GM18526 (cell line): ENCODE measurements at regions not wholly inside any gene's neighbourhood (a gene's known extent, or its start where the extent isn't known, plus 50 kb on each side); places are given as distances from the start of the nearest gene placed in this dataset.

Source experiments
- POLR2A ChIP-seq: IDR thresholded peaks from 3 replicates; pipeline ENCODE4 v1.6.1; 2011; ENCODE audit not compliant: insufficient read length; ENCODE audit errors: extremely low read depth

DNA sequence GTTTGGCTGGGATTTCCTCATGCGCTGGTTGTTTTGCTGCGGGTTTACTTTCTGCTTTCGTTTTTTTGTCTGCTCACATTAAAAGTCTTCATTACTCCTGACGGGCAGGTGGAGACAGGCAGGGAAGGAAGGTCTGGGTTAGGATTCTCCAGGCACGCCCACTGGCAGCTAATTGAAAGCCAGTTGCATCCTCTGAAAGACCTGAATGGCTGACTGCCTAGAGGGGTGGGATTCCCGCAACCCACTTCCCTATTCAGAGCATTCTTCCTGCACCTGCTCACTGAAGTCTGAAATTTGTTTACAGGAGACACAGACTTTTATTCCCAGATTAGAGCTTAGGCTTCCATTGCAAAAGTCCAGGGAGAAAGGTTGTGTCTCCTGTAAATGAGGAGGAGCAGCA lies 172.0 kb downstream of the UQCRFS1 start:
- no peak for TF ChIP-seq POLR2A

DNA sequence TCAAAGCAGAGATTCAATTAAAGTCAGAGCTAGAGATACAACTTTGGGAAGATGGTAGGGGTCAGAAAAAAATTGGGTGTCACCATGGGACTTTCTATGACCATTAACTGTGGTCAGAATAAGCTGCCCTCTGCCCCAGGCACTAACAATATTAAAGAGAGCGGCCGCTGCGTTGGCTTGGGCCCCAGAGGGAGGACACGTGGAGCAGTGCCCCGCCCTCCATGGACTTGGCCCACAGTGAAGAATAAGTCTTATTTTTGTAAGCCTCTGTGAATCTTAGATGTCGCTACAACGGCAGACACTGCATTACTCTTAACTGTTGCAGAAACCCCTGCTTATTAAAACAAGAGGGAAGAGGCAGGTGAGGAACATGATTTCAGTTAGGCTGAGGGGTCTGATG lies 172.7 kb downstream of the UQCRFS1 start:
- no peak for TF ChIP-seq POLR2A

DNA sequence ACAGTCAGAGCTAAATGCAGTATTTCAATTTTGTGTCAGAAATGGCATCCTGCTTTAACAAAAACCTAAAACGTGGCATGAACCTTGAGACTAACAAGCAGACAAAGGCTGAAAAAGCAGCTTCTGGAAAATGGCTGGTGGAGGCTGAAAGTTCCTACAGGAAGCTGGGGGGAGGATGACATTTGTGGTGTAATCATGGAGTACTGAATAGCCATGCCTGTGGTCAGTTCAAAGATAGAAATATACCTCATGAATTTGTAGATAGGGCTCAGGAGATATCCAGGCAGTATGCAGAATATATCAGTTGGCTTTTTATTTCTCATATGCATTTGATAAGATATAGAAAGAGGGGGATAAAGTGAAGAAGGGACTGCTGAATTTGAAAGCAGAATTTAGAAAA lies 181.7 kb downstream of the UQCRFS1 start:
- no peak for TF ChIP-seq POLR2A

DNA sequence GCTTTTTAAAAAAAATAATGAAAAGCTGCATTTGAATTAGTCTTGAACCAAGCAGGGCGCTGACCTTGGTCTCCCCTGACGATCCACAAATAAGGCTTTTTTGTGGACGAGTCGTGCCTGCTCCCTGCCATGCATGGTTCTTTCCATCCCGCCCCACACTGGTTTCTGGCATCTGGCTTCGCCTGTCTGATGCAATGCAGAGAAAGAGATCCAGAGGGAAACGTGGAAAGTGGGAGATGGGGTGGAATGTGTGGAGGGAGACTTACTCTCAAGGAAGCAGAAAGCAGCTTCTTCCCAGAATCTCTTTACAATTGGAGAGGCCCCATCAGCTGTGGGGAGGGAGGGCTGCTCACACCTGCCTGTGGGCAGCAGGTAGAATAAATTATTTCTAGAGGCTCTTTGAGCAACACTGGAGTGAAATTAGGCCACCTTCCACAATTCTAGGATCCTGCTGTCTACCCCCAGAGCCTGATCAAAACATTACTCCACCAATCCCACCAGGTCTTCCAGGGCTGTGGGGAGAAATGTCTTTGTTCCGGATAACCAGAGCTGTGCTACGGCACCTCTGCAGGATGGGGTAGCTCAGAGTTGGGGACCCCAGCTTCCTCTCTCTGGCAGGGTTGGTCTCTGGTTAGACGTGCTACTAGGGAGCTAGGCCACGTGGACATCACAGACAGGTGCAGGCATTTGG lies 183.5 kb downstream of the UQCRFS1 start:
- no peak for TF ChIP-seq POLR2A

DNA sequence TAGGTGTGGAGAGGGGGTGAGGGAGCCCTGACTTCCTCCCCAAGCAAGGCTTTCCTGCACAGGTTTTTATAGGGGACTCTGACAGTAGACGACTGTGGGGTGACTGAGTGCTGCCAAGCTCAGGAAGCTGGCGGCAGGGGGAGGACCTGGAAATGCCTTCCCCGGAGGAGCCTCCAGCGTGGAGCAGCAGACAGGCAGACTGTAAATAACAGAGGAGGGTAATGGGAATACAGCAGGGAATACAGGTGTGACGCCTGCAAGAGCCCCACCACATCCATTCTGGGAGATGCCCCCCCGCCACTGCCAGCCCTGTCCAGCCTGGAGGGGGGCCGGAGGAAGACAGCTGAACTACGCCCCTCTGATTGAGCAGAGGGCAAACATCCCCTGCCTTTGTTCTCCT lies 190.4 kb downstream of the UQCRFS1 start:
- no peak for TF ChIP-seq POLR2A

DNA sequence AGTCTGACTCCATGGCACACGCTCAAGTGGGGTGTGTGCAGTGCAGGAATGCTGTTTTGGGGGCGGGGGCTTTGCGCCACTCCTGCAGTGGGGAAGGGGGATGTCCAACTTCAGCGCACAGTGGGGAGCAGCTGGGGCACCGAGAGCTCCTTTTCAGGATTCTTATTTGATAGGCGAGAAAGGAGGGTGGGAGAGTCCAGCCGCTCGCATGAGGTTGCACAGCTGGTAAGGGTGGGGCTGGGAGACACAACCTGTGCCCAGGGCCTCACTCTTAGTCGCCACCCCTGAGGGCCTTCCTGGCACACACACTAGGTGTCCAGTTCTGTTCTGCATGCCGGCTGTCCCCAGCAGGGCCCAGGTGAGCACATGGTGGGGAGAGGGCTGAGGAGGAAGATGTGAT lies 190.8 kb downstream of the UQCRFS1 start:
- no peak for TF ChIP-seq POLR2A

DNA sequence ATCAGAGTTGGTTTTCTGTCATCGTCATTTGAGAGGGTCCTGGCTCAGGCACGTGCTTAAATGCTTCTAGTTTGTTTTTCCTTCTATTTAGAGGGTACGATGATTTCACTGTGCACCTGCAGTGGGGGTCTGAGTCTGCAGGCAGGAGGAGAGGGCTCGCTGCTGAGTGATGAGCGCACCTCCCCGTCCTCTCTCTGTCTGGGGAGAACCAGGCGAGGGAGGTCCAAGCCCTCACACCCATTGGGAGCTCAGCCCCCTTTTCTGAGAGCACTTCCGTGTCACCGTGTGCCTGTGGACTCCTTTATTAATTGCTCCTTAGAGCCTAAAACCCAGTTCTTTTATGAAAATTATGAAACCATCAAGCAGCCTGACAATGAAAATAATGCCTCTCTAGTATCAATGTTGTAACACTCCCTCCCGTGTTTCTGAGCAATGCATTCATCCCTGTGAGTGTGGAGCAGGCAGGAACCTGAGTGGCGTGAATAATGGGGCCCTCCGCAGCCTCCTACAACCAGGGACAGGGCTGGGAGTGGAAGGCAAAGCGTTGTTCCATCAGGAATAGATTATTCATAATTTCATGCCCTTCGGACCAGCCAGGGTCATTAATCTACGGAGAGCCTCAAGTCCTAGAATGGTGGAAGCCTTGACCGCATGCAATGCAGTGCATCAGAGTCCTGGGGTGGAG lies 191.6 kb downstream of the UQCRFS1 start:
- no peak for TF ChIP-seq POLR2A

DNA sequence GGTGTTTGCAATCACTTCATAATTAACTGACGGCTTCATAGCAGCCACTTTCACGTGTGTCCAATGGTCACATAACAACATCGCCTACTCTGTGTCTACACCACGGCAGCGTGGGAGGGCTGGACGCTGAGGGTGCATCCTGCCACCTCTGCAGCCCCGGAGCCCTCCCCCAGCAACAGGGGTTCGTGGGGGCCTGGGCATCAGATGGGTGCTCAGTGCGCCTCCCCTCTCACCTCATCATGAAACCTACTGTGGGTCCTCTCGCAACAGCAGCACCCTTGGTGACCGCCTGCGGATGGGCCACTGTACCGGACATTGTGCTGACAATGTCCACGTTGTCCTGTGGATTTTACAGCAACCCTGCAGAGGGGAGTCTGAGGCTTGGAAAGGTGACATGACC lies 193.5 kb downstream of the UQCRFS1 start:
- no peak for TF ChIP-seq POLR2A

DNA sequence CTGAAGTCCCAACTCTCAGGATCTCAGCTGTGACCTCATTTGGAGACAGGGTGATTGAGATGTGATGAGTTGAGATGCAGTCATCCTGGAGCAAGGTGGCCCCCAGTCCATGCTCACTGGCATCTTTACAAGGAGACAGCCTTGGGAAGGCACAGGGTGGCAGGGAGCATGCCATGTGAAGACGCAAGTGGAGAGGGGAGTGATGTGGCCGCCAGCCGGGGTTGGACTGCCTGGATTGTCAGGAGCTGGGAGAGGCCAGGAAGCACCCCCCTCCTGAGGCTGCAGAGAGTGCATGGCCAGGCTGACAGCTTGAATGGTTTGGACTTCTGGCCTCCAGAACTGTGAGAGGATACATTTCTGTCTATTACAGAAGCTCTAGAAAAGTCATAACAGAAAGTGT lies 194.4 kb downstream of the UQCRFS1 start:
- no peak for TF ChIP-seq POLR2A

DNA sequence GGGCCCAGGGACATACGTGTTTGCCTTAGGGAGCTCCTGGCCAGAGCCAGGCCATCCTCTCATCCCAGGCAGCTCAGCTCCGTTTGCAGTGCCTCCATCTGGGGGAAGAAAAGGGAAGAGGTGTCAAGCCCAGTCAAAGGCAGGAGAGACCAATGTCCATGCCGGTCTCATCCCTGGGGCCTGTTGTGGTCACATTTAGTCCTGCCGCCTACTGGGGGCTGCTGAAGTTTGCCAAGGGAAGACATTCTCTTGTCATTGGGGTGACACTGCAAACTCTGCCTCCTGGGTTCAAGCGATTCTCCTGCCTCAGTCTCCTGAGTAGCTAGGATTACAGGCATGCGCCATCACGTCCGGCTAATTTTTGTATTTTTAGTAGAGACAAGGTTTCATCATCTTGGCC lies 195.2 kb downstream of the UQCRFS1 start:
- no peak for TF ChIP-seq POLR2A

DNA sequence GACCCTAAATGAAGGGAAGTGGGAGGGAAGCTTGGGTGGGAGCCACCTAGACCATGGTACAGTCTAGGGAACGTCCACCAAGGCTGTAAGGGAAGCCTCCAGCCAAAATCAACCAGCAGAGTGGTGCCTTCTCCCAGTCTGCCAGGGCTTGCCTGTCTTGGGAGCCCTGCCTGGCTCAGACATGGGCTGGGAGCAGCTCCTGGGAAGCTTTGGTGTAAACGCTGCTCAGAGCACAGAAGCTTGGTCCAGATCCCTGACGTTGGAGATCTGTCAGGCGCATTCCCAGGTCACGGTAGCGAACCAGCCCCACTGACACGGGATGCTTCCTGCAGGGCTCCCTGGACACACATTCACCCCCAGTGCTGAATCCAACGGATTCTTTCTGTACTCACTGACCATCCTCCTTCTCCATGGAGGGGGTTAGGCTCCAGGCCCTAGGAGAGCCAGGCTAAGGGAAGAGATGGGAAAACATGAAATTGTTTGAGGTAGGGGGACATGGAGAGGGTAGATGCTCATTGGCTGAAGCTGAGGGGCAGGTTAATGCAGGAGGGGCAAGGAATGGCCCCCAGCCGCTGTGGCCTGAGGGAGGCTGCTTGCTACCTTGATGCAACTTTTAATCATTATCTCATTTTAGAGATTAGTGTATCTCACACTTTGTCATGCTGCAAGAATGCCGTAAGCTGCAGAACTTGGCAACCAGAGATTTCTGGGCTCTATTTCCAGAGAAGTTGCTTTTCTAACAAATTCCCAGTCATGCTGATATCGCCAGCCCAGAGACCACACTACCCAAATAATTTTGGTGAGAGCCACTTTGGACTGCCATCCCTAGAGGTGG lies 195.8 kb downstream of the UQCRFS1 start:
- TF ChIP-seq POLR2A, result no peak

DNA sequence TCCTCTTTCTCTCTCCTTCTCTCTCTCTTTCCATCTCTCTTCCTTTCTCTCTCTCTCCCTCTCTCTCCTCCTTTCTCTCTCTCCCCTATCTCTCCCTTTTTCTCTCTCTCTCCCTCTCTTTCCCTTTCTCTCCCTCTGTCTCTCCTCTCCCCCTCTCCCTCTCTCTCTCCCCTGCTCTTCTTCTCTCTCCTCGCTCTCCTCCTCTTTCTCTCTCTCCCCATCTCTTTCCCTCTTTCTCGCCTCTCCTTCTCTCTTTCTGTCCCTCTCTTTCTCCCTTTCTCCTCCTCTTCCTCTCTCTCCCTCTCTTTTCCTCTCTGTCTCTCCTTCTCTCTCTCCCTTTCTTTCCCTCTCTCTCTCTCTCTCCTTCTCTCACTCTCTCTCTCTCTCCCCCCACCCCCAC lies 196.6 kb downstream of the UQCRFS1 start:
- no peak for TF ChIP-seq POLR2A

DNA sequence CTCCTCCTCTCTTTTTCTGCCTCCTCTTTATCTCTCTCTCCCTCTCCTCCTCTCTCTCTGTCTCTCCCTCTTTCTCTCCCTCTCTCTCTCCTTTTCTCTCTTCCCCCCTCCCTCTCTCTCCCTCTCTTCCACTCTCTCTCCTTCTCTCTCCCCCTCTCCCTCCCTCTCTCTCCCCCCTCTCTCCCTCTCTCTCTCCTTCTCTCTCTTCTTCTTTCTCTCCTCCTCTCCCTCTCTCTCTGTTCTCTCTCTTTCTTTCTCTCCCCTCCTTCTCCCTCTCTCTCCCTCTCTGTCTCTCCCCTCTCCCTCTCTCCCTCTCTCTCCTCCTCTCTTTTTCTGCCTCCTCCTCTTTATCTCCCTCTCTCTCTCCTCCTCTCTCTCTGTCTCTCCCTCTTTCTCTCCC lies 197.4 kb downstream of the UQCRFS1 start:
- no peak for TF ChIP-seq POLR2A

DNA sequence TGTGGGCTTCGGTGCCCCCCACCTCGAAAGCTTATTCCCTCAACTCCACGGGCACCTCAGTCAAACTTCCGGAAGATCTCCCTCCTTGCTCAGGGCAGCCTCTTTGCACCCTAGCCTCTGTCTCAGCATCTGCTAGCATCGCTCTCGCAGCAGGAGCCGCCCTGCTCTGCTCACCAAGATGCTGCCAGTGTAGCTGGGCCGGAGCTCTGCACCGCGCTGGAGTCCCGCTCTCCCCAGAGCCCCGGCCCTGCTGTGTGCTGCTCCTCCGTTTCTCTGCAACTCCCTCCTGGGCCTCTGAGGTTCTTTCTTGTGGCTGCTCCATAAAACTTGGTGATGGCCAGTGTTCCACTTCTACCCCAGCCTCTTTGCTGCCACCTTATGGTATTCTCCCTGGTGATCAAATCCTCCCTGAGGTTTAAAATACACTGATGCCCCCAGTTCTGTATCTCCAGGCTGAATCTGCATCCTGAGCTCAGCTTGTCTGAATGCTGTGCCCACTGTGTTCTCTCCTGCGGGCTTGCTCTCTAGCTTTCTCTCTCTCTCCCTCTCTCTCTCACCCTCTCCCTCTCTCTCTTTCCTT lies 198.0 kb downstream of the UQCRFS1 start:
- no peak for TF ChIP-seq POLR2A

DNA sequence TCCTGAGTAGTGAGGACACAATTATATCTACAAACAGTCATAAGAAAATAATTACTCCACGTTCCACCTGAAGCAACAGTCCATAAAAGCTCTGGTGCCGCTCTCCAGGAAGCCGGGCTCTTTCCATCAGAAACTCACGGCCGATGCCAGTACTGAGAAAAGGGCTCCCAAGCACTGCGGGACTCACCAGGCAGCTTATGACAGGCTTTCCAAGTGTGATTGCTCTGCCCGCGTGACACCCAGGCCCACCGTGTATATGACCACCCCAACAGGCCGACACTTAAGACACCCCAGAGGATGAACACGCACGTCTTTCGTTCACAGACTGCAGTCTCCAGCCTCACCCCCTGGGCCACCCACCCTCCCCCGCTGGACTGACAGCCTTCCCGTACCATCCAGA lies 199.0 kb downstream of the UQCRFS1 start:
- TF ChIP-seq POLR2A, result no peak

DNA sequence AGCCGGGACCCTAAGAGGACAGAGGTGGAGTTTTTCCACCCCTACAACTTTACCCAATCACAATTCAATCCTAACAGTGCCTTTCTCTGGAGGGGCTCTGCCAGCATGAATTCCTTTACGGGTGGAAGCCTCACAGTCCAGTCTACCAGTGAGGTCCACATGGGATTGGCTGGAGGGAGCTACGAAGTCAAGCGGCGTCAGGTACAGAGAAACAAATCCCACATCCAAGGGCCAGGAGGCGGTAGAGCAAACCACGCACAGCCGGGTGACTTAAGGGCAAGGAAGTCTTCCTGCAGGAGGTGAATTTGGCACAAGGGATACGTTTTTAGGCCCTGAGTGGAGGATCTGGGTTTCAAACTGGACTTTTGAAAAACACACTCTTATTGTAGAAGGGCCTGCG lies 199.6 kb downstream of the UQCRFS1 start:
- no peak for TF ChIP-seq POLR2A
